ENCODE measurements at regions not wholly inside any gene's neighbourhood (a gene's known extent, or its start where the extent isn't known, plus 50 kb on each side); places are given as distances from the start of the nearest gene placed in this dataset.
"Not testable (repeated sequence)": the region's sequence is repeated elsewhere in the genome, so short reads cannot be mapped to it uniquely, and the experiment has no call there.

DNA sequence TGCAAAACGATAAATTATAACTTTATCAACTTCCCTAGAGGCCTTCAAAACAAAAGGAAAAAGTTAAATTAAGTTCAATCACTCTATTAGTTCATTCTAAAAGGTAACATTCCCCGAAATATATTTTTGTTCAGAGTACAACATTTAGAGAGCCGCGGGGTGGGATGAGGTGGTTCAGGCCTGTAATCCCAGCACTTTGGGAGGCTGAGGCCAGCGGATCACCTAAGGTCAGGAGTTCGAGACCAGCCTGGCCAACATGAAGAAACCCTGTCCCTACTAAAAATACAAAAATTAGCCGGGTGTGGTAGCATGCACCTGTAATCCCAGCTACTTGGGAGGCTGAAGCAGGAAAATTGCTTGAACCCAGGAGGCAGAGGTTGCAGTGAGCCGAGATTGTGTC is 60.9 kb upstream of the ZNF217 start:
- TF ChIP-seq, protein P1, sequence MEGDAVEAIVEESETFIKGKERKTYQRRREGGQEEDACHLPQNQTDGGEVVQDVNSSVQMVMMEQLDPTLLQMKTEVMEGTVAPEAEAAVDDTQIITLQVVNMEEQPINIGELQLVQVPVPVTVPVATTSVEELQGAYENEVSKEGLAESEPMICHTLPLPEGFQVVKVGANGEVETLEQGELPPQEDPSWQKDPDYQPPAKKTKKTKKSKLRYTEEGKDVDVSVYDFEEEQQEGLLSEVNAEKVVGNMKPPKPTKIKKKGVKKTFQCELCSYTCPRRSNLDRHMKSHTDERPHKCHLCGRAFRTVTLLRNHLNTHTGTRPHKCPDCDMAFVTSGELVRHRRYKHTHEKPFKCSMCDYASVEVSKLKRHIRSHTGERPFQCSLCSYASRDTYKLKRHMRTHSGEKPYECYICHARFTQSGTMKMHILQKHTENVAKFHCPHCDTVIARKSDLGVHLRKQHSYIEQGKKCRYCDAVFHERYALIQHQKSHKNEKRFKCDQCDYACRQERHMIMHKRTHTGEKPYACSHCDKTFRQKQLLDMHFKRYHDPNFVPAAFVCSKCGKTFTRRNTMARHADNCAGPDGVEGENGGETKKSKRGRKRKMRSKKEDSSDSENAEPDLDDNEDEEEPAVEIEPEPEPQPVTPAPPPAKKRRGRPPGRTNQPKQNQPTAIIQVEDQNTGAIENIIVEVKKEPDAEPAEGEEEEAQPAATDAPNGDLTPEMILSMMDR (conservative IDR thresholded peaks at IDR 0.05), result not testable (repeated sequence)
- not testable (repeated sequence) for TF ChIP-seq EZH2 (IDR thresholded peaks at IDR 0.05; ENCODE audit: low read depth)
